RWPE2 (cell line): ENCODE measurements at regions not wholly inside any gene's neighbourhood (a gene's known extent, or its start where the extent isn't known, plus 50 kb on each side); places are given as distances from the start of the nearest gene placed in this dataset.

Source experiments
- ATAC-seq: fragments of 200-7000 bp; cut with Tn5 transposase; 3 replicates; pipeline ENCODE4 v1.9.1; 2021; ENCODE audit warnings: low read depth
- DNase-seq: peaks from one replicate; pipeline ENCODE4 v3.0.0-alpha.2; 2020; ENCODE audit warnings: low spot score
- H3K27ac ChIP-seq: fragments of 450-650 bp; 2 replicates; pipeline ENCODE4 v1.5.1; 2017; ENCODE audit warnings: mild to moderate bottlenecking; ENCODE audit not compliant: poor library complexity, severe bottlenecking
- H3K27me3 ChIP-seq: fragments of 250-450 bp; sonication (Bioruptor Pico); 2 replicates; pipeline ENCODE4 v1.5.1; 2021; ENCODE audit warnings: mild to moderate bottlenecking, moderate library complexity; ENCODE audit not compliant: insufficient read depth, poor library complexity, severe bottlenecking
- H3K36me3 ChIP-seq: fragments of 250-450 bp; sonication (Bioruptor Pico); 2 replicates; pipeline ENCODE4 v1.5.1; 2020; ENCODE audit warnings: low read depth, mild to moderate bottlenecking, moderate library complexity
- H3K4me1 ChIP-seq: fragments of 250-450 bp; sonication (Bioruptor Pico); 2 replicates; pipeline ENCODE4 v1.5.1; 2021; ENCODE audit warnings: mild to moderate bottlenecking, moderate library complexity; ENCODE audit not compliant: insufficient read depth, poor library complexity, severe bottlenecking
- H3K4me3 ChIP-seq: fragments of 250-450 bp; sonication (Bioruptor Pico); 2 replicates; pipeline ENCODE4 v1.5.1; 2021; ENCODE audit warnings: mild to moderate bottlenecking, moderate library complexity; ENCODE audit not compliant: severe bottlenecking
- H3K9me3 ChIP-seq: fragments of 250-450 bp; sonication (Bioruptor Pico); 2 replicates; pipeline ENCODE4 v1.5.1; 2021; ENCODE audit warnings: mild to moderate bottlenecking, moderate library complexity; ENCODE audit not compliant: severe bottlenecking
- TF ChIP-seq, protein P1 (sequence below): fragments of 450-650 bp; IDR thresholded peaks from one replicate; pipeline ENCODE4 v1.5.1; 2017; ENCODE audit warnings: mild to moderate bottlenecking, moderate library complexity; ENCODE audit not compliant: poor library complexity, severe bottlenecking

DNA sequence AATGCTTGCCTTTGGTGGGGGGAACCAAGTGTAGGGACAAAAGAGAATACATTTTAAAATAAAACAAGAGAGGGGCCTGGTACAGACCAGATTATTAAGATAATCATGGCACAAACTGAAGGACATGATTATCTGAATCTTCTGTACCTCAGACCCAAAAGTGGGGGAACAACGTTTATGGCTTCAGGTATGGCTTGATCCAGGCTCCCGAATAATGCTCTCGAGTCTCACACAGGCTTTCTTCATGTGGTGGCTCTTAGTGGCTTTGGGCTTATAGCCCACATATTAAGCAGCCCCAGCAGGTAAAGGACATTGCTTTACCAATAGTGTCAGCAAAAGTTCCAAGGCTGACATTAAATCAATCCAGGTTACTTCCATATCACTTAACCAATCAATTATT lies 106.8 kb upstream of the FOXK1 start:
- no peaks in the 10 kb centered on the region for H3K9me3 ChIP-seq
- ATAC-seq (no peak), DNase-seq (no peak)
- H3K4me3 ChIP-seq, result no peak overlapping the region
- H3K4me1 ChIP-seq, result no peaks in the 10 kb centered on the region
- H3K27ac ChIP-seq, result no peak overlapping the region
- no peaks in the 10 kb centered on the region for H3K27me3 ChIP-seq
- TF ChIP-seq, protein P1, sequence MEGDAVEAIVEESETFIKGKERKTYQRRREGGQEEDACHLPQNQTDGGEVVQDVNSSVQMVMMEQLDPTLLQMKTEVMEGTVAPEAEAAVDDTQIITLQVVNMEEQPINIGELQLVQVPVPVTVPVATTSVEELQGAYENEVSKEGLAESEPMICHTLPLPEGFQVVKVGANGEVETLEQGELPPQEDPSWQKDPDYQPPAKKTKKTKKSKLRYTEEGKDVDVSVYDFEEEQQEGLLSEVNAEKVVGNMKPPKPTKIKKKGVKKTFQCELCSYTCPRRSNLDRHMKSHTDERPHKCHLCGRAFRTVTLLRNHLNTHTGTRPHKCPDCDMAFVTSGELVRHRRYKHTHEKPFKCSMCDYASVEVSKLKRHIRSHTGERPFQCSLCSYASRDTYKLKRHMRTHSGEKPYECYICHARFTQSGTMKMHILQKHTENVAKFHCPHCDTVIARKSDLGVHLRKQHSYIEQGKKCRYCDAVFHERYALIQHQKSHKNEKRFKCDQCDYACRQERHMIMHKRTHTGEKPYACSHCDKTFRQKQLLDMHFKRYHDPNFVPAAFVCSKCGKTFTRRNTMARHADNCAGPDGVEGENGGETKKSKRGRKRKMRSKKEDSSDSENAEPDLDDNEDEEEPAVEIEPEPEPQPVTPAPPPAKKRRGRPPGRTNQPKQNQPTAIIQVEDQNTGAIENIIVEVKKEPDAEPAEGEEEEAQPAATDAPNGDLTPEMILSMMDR, result no peak
- no peaks in the 10 kb centered on the region for H3K36me3 ChIP-seq

DNA sequence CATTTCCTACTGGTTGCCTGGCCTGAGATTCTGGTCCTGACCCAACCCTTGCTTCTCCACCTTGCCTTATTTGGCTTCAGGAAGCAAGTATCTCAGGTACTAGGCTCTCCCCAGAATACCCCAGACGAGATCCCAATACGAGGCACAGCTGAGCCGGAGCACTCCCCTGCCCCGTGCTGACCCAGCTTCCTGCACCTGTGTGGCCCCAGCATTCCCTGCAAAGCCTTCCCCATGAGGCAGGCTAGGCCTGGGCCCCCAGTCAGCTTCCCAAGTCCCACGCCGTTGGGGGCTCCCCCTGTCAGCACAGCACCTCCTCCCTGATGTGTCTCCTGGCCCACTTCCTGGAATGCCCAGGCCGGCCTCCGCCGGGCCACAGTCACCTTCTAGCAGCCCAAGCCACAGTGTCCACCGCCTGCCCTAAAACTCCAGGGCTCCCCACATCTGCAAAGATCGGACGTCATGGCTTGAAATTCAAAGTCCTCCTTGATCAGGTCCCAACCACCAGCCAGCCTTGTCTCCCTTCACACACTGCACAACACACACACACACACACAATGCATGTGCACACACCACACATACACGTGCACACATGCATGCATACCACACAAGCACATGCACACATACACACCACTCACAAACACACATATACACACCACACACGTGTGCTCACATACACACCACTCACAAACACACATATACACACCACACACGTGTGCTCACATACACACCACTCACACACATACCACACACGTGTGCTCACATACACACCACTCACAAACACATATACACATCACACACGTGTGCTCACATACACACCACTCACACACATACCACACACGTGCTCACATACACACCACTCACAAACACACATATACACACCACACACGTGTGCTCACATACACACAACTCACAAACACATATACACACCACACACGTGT lies 78.9 kb upstream of the FOXK1 start:
- ATAC-seq (no peak), DNase-seq (no peak)
- no peaks in the 10 kb centered on the region for H3K9me3 ChIP-seq
- H3K27ac ChIP-seq, result no peak overlapping the region
- H3K36me3 ChIP-seq, result no peaks in the 10 kb centered on the region
- H3K4me3 ChIP-seq, result no peak overlapping the region
- no peaks in the 10 kb centered on the region for H3K4me1 ChIP-seq
- H3K27me3 ChIP-seq, result no peaks in the 10 kb centered on the region
- TF ChIP-seq, protein P1, result no peak

DNA sequence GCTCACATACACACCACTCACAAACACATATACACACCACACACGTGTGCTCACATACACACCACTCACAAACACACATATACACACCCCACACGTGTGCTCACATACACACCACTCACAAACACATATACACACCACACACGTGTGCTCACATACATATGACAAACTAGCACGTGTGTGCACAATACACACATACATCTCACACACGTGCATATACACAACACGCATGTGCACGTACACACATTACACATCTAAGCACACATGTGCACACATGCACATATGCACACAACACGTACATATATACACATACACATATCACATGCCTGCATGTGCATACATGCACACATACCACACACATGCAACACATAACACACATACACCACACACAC lies 78.3 kb upstream of the FOXK1 start:
- DNase-seq (no peak), ATAC-seq (no peak)
- Histone ChIP-seq H3K36me3 (no peaks in the 10 kb centered on the region), H3K4me3 (no peak overlapping the region), H3K9me3 (no peaks in the 10 kb centered on the region), H3K4me1 (no peaks in the 10 kb centered on the region), H3K27ac (no peak overlapping the region), H3K27me3 (no peaks in the 10 kb centered on the region)
- TF ChIP-seq, protein P1, result no peak

DNA sequence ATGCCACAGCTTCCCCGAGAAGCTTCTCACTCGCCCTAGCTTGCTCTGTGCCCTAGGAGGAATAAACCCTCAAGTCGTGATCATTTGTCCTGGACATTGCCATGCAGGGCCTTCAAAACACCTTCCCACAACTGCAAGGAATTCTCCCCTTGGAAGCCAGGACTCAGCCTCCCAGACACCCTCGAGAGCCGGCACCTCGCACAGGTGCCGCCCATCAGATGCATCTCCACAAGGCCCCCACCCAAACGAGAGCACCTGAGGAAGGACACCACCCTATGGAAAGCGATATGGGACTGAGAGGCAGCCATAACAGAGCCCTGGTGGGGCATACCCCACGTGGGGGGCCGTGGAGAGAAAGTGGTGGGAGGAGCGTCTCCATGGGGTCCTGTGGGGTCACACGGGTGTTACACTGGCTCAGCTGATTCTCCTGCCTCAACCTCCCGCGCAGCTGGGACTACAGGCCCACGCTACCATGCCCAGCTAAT lies 77.6 kb upstream of the FOXK1 start:
- H3K9me3 ChIP-seq, result no peaks in the 10 kb centered on the region
- H3K4me3 ChIP-seq, result no peak overlapping the region
- DNase-seq, result no peak
- ATAC-seq, result no peak
- no peaks in the 10 kb centered on the region for H3K36me3 ChIP-seq
- TF ChIP-seq, protein P1, result no peak
- no peak overlapping the region for H3K27ac ChIP-seq
- no peaks in the 10 kb centered on the region for H3K27me3 ChIP-seq
- no peaks in the 10 kb centered on the region for H3K4me1 ChIP-seq

DNA sequence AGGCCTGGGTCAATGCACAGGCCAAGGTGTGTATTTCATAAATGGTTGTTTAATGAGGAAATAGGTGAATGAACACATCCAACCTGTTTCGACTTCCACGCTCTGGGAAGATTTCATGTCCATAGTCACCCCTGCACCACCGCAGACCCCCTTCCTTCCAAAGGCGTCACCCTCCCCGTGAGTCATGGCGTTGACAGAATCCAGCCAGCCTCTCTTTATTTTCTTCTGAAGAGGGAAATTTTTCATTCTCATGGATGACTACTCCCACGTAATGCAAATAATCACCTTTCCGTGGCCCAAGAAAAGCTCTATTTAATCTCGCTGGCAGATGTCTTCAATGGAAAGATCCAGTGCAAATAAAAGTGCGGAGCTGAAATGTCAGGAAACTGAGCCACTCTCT lies 75.3 kb upstream of the FOXK1 start:
- H3K27me3 ChIP-seq, result no peaks in the 10 kb centered on the region
- DNase-seq, result no peak
- no peak overlapping the region for H3K27ac ChIP-seq
- no peaks in the 10 kb centered on the region for H3K9me3 ChIP-seq
- TF ChIP-seq, protein P1, result no peak
- H3K4me3 ChIP-seq, result no peak overlapping the region
- no peak for ATAC-seq
- no peaks in the 10 kb centered on the region for H3K36me3 ChIP-seq
- H3K4me1 ChIP-seq, result no peaks in the 10 kb centered on the region
